DMS114 treated with DMSO at 0.1 percent for 48 hours (cell line): ENCODE measurements at regions not wholly inside any gene's neighbourhood (a gene's known extent, or its start where the extent isn't known, plus 50 kb on each side); places are given as distances from the start of the nearest gene placed in this dataset.

Experiments used
- DNase-seq: peaks from one replicate; lab custom pipeline; 2025; ENCODE audit not compliant: unreplicated experiment; lab: John Stamatoyannopoulos, UW

- DNase-seq, result no peak
These were observed 118.8 kb upstream of the PLEKHA5 start for GRCh38 chr12:19010726-19011125.

GRCh38 chr12:19012965-19013364, 116.6 kb upstream of the PLEKHA5 start:
- DNase-seq, result no peak

GRCh38 chr12:19014240-19014639, 115.3 kb upstream of the PLEKHA5 start:
- no peak for DNase-seq

- no peak for DNase-seq
These were observed 114.2 kb upstream of the PLEKHA5 start for GRCh38 chr12:19015285-19015684.

- no peak for DNase-seq
These were observed 111.1 kb upstream of the PLEKHA5 start for GRCh38 chr12:19018302-19018970.

- DNase-seq, result no peak
These were observed 108.3 kb upstream of the PLEKHA5 start for GRCh38 chr12:19021240-19021639.

- DNase-seq, result no peak
These were observed 107.9 kb upstream of the PLEKHA5 start for GRCh38 chr12:19021646-19022045.

GRCh38 chr12:19025582-19025981, 104.0 kb upstream of the PLEKHA5 start:
- DNase-seq, result no peak

GRCh38 chr12:19026034-19026433, 103.5 kb upstream of the PLEKHA5 start:
- no peak for DNase-seq

- DNase-seq, result no peak
These were observed 102.7 kb upstream of the PLEKHA5 start for GRCh38 chr12:19026614-19027488.

GRCh38 chr12:19030180-19030579, 99.4 kb upstream of the PLEKHA5 start:
- DNase-seq, result no peak

GRCh38 chr12:19030603-19031002, 98.9 kb upstream of the PLEKHA5 start:
- DNase-seq, result no peak

GRCh38 chr12:19031032-19031431, 98.5 kb upstream of the PLEKHA5 start:
- no peak for DNase-seq

GRCh38 chr12:19032826-19033225, 96.7 kb upstream of the PLEKHA5 start:
- DNase-seq, result no peak

- DNase-seq, result no peak
These were observed 96.3 kb upstream of the PLEKHA5 start for GRCh38 chr12:19033244-19033643.

GRCh38 chr12:19034937-19035336, 94.6 kb upstream of the PLEKHA5 start:
- DNase-seq, result no peak

- DNase-seq, result no peak
These were observed 94.0 kb upstream of the PLEKHA5 start for GRCh38 chr12:19035536-19035935.

GRCh38 chr12:19036673-19037357, 92.7 kb upstream of the PLEKHA5 start:
- no peak for DNase-seq

- DNase-seq, result no peak
These were observed 91.3 kb upstream of the PLEKHA5 start for GRCh38 chr12:19038209-19038608.

GRCh38 chr12:19039515-19039914, 90.0 kb upstream of the PLEKHA5 start:
- DNase-seq, result no peak

GRCh38 chr12:19042221-19042620, 87.3 kb upstream of the PLEKHA5 start:
- DNase-seq, result no peak

- no peak for DNase-seq
These were observed 85.1 kb upstream of the PLEKHA5 start for GRCh38 chr12:19044430-19044829.
